ENCODE measurements at regions not wholly inside any gene's neighbourhood (a gene's known extent, or its start where the extent isn't known, plus 50 kb on each side); places are given as distances from the start of the nearest gene placed in this dataset.

DNA sequence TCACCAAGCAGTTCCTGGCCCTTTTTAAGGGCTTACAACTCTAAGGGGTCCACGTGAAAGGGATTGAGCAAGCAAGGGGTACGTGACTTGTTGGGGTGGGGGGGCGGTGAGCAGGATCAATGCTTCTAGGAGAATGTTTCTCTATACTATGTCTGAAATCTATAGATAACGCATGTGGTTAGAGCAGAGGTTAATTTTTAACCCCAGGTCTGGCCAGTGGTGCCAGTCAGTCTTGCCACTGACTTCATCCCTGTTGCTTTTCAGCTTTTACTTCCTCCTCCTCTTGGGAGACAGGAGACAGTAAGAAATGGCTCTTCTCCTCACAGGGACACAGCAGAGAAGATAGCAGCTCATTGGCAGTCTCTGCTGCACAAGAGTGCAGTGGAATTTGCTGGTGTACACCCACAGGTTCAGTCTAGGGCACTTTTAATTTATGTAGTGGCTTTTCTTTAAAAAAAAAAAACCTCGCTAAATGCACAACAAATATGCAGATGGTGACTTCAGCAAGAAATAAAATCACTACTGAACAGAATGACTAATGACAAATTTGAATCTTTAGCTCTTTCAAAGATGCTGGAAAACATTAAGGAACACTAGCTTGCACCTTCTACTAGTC is 190.5 kb downstream of the CCNG2 start:
- POLR2A ChIA-PET: no interaction called here

More for the DNA sequence above, 190.5 kb downstream of the CCNG2 start:
- CTCF ChIA-PET: interaction anchor here (1.8 to 2.7 kb wide), 2 partner anchors 11 kb away, joined by 8 read pairs; no protein-coding TSS in a partner anchor
- Histone ChIP-seq H4K20me1 (replicated peaks; ENCODE audit: control insufficient read depth, extremely low read depth, insufficient read depth, low read length) (no peaks in the 10 kb centered on the region), H3K9ac (replicated peaks; ENCODE audit: extremely low read depth, insufficient read depth, low read length) (no peak overlapping the region), H3K36me3 (ENCODE audit: control insufficient read depth in 2 of 2, extremely low read depth in 1 of 2, insufficient read depth in 2 of 2, low read length in 2 of 2) (no peaks in the 10 kb centered on the region), H3K27ac (ENCODE audit: insufficient read depth, low read depth, low read length) (no peak overlapping the region), H3K4me1 (ENCODE audit: control insufficient read depth, extremely low read depth, insufficient read depth, low read length) (no peaks in the 10 kb centered on the region), H3K9me3 (replicated peaks; ENCODE audit: control insufficient read depth, insufficient read depth, low read length) (no peaks in the 10 kb centered on the region), H3K27me3 (ENCODE audit: control insufficient read depth in 2 of 2, insufficient read depth in 2 of 2, low read length in 2 of 2) (no peaks in the 10 kb centered on the region), H3K9me1 (replicated peaks; ENCODE audit: control insufficient read depth, extremely low read depth, insufficient read depth, low read length) (no peaks in the 10 kb centered on the region), H3K79me2 (ENCODE audit: control insufficient read depth, insufficient read depth, low read length) (no peaks in the 10 kb centered on the region), H3K4me2 (ENCODE audit: insufficient read depth, low read length) (no peak overlapping the region), H3K4me3 (replicated peaks in 1 of 3; ENCODE audit: insufficient read depth in 1 of 3, low read depth in 1 of 3, low read length in 3 of 3) (no peak overlapping the region), H2AFZ (ENCODE audit: low read depth, low read length) (no peak overlapping the region)
- TF ChIP-seq GATA2 (IDR thresholded peaks at IDR 0.05; ENCODE audit: insufficient read depth, insufficient read length, low read depth, low read length): no peak
- TF ChIP-seq POLR2AphosphoS5 (IDR thresholded peaks at IDR 0.05; ENCODE audit: insufficient read depth, low read depth, low read length): no peak
- no peak for TF ChIP-seq MYC (IDR thresholded peaks at IDR 0.05; ENCODE audit: low read depth, low read length)
- no peak for TF ChIP-seq JUN (IDR thresholded peaks at IDR 0.05; ENCODE audit: borderline replicate concordance, insufficient read depth, insufficient read length, low read depth)
- TF ChIP-seq, protein P1, sequence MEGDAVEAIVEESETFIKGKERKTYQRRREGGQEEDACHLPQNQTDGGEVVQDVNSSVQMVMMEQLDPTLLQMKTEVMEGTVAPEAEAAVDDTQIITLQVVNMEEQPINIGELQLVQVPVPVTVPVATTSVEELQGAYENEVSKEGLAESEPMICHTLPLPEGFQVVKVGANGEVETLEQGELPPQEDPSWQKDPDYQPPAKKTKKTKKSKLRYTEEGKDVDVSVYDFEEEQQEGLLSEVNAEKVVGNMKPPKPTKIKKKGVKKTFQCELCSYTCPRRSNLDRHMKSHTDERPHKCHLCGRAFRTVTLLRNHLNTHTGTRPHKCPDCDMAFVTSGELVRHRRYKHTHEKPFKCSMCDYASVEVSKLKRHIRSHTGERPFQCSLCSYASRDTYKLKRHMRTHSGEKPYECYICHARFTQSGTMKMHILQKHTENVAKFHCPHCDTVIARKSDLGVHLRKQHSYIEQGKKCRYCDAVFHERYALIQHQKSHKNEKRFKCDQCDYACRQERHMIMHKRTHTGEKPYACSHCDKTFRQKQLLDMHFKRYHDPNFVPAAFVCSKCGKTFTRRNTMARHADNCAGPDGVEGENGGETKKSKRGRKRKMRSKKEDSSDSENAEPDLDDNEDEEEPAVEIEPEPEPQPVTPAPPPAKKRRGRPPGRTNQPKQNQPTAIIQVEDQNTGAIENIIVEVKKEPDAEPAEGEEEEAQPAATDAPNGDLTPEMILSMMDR (IDR thresholded peaks at IDR 0.05; ENCODE audit: extremely low read depth in 1 of 2, insufficient read depth in 1 of 2, low read depth in 1 of 2, low read length in 2 of 2): no peak
- no peak for TF ChIP-seq EZH2 (IDR thresholded peaks at IDR 0.05; ENCODE audit: borderline replicate concordance, low read depth, low read length, severe bottlenecking)
- TF ChIP-seq POLR2A (IDR thresholded peaks at IDR 0.05; ENCODE audit: low read depth, low read length): no peak
- TF ChIP-seq, protein P2, sequence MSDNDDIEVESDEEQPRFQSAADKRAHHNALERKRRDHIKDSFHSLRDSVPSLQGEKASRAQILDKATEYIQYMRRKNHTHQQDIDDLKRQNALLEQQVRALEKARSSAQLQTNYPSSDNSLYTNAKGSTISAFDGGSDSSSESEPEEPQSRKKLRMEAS (IDR thresholded peaks at IDR 0.05; ENCODE audit: insufficient read depth, insufficient read length): no peak
- no peak for TF ChIP-seq FOS (IDR thresholded peaks at IDR 0.05; ENCODE audit: borderline replicate concordance, insufficient read depth, low read length)
- intact Hi-C loops (cut with micrococcal nuclease) (no loop called here), dilution Hi-C loops (cut with MboI; ENCODE audit: extremely low pct_ligation_motif_present, low sequenced_read_pairs) (no loop called here)
- DNase-seq (ENCODE audit: low read depth, low spot score) (no peak), FAIRE-seq (no peak)
- BruUV-seq (replicated peaks): no TSS peak

All from endothelial cell of umbilical vein (primary cell).